IMR-90 (cell line): ENCODE measurements at regions not wholly inside any gene's neighbourhood (a gene's known extent, or its start where the extent isn't known, plus 50 kb on each side); places are given as distances from the start of the nearest gene placed in this dataset.

ENCODE experiments used
- BHLHE40 ChIP-seq: fragments of 150-350 bp; IDR thresholded peaks from 2 replicates; pipeline ENCODE4 v1.6.1; 2016; ENCODE audit warnings: mild to moderate bottlenecking, low read depth, low read length
- CEBPB ChIP-seq: IDR thresholded peaks from 2 replicates; pipeline ENCODE4 v1.6.1; 2012; ENCODE audit warnings: low read depth, low read length, improper control_type of control experiment
- FOS ChIP-seq: fragments of 150-350 bp; IDR thresholded peaks from 2 replicates; pipeline ENCODE4 v1.6.1; 2016; ENCODE audit warnings: low read depth, low read length
- MAZ ChIP-seq: IDR thresholded peaks from 2 replicates; pipeline ENCODE4 v1.6.1; 2012; ENCODE audit warnings: low read depth, mild to moderate bottlenecking, low read length, improper control_type of control experiment, moderate library complexity, borderline replicate concordance
- MXI1 ChIP-seq: IDR thresholded peaks from 2 replicates; pipeline ENCODE4 v1.6.1; 2012; ENCODE audit warnings: low read depth, mild to moderate bottlenecking, low read length, moderate library complexity, borderline replicate concordance
- POLR2A ChIP-seq: IDR thresholded peaks from 2 replicates; pipeline ENCODE4 v1.6.1; 2012; ENCODE audit warnings: mild to moderate bottlenecking, low read depth, low read length
- RAD21 ChIP-seq: IDR thresholded peaks from 2 replicates; pipeline ENCODE4 v1.6.1; 2012; ENCODE audit warnings: low read length, improper control_type of control experiment
- RCOR1 ChIP-seq: IDR thresholded peaks from 2 replicates; pipeline ENCODE4 v1.6.1; 2012; ENCODE audit warnings: mild to moderate bottlenecking, low read length, improper control_type of control experiment; ENCODE audit not compliant: insufficient replicate concordance
- RFX5 ChIP-seq: IDR thresholded peaks from 2 replicates; pipeline ENCODE4 v1.8.0; 2012; ENCODE audit warnings: low read depth, mild to moderate bottlenecking, low read length, moderate library complexity
- TF ChIP-seq, protein P1 (sequence below): conservative IDR thresholded peaks from 2 replicates; pipeline ENCODE4 v1.5.1; 2012; ENCODE audit warnings: mild to moderate bottlenecking, low read depth, low read length, improper control_type of control experiment

DNA sequence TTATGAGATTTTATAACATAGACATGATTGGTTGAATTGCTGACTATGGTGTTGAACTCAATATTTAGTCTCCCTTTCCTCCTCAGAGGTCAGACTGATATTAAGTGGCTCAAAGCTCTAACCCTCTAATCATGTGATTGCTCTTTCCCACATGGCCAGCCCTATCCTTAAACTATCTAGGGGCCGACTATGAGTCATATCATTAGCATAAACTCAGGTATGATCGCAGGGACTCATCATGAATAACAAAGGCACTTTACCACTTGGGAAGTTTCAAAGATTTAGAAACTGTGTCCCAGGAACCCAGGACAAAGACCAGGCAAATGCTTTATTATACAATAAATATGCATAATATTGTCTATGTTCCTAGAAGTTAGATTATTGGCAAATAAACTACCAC is 894.6 kb upstream of the NEGR1 start:
- TF ChIP-seq, protein P1, sequence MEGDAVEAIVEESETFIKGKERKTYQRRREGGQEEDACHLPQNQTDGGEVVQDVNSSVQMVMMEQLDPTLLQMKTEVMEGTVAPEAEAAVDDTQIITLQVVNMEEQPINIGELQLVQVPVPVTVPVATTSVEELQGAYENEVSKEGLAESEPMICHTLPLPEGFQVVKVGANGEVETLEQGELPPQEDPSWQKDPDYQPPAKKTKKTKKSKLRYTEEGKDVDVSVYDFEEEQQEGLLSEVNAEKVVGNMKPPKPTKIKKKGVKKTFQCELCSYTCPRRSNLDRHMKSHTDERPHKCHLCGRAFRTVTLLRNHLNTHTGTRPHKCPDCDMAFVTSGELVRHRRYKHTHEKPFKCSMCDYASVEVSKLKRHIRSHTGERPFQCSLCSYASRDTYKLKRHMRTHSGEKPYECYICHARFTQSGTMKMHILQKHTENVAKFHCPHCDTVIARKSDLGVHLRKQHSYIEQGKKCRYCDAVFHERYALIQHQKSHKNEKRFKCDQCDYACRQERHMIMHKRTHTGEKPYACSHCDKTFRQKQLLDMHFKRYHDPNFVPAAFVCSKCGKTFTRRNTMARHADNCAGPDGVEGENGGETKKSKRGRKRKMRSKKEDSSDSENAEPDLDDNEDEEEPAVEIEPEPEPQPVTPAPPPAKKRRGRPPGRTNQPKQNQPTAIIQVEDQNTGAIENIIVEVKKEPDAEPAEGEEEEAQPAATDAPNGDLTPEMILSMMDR, result no peak
- TF ChIP-seq FOS (no peak), POLR2A (no peak), RFX5 (no peak), RCOR1 (no peak), CEBPB (no peak), RAD21 (no peak), MAZ (no peak), MXI1 (no peak), BHLHE40 (no peak)
